ENCODE measurements at regions not wholly inside any gene's neighbourhood (a gene's known extent, or its start where the extent isn't known, plus 50 kb on each side); places are given as distances from the start of the nearest gene placed in this dataset.

- TF ChIP-seq, protein P1, sequence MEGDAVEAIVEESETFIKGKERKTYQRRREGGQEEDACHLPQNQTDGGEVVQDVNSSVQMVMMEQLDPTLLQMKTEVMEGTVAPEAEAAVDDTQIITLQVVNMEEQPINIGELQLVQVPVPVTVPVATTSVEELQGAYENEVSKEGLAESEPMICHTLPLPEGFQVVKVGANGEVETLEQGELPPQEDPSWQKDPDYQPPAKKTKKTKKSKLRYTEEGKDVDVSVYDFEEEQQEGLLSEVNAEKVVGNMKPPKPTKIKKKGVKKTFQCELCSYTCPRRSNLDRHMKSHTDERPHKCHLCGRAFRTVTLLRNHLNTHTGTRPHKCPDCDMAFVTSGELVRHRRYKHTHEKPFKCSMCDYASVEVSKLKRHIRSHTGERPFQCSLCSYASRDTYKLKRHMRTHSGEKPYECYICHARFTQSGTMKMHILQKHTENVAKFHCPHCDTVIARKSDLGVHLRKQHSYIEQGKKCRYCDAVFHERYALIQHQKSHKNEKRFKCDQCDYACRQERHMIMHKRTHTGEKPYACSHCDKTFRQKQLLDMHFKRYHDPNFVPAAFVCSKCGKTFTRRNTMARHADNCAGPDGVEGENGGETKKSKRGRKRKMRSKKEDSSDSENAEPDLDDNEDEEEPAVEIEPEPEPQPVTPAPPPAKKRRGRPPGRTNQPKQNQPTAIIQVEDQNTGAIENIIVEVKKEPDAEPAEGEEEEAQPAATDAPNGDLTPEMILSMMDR (IDR thresholded peaks at IDR 0.05), result no peak
- no peak for TF ChIP-seq POLR2A (IDR thresholded peaks at IDR 0.05)
- TF ChIP-seq POLR2AphosphoS5 (IDR thresholded peaks at IDR 0.05; ENCODE audit: insufficient read depth in 1 of 2, low read depth in 1 of 2), result no peak
These were observed 193.3 kb downstream of the KATNAL1 start for GRCh38 chr13:30113983-30114570.
